ENCODE measurements at regions not wholly inside any gene's neighbourhood (a gene's known extent, or its start where the extent isn't known, plus 50 kb on each side); places are given as distances from the start of the nearest gene placed in this dataset.

GRCh38 chr11:41519696-41520095, 60.2 kb upstream of the LRRC4C start:
- DNase-seq (ENCODE audit: low read depth): no peak
- no peak for TF ChIP-seq CTCF (IDR thresholded peaks at IDR 0.05; ENCODE audit: control insufficient read depth, extremely low read depth, insufficient read depth)
- H3K4me3 ChIP-seq (ENCODE audit: low read depth, low read length): no peak overlapping the region

- no peak for TF ChIP-seq CTCF (IDR thresholded peaks at IDR 0.05; ENCODE audit: control insufficient read depth, extremely low read depth, insufficient read depth)
- H3K4me3 ChIP-seq (ENCODE audit: low read depth, low read length): no peak overlapping the region
- DNase-seq (ENCODE audit: low read depth): no peak
Observed at GRCh38 chr11:41522391-41522790, 62.9 kb upstream of the LRRC4C start.

GRCh38 chr11:41522899-41523672, 63.6 kb upstream of the LRRC4C start:
- H3K4me3 ChIP-seq (ENCODE audit: low read depth, low read length): no peak overlapping the region
- DNase-seq (ENCODE audit: low read depth): no peak
- no peak for TF ChIP-seq CTCF (IDR thresholded peaks at IDR 0.05; ENCODE audit: control insufficient read depth, extremely low read depth, insufficient read depth)

GRCh38 chr11:41527530-41527929, 68.1 kb upstream of the LRRC4C start:
- H3K4me3 ChIP-seq (ENCODE audit: low read depth, low read length): no peak overlapping the region
- TF ChIP-seq CTCF (IDR thresholded peaks at IDR 0.05; ENCODE audit: control insufficient read depth, extremely low read depth, insufficient read depth): no peak
- DNase-seq (ENCODE audit: low read depth): no peak

- H3K4me3 ChIP-seq (ENCODE audit: low read depth, low read length): no peak overlapping the region
- DNase-seq (ENCODE audit: low read depth): no peak
- no peak for TF ChIP-seq CTCF (IDR thresholded peaks at IDR 0.05; ENCODE audit: control insufficient read depth, extremely low read depth, insufficient read depth)
Observed at GRCh38 chr11:41532413-41532812, 73.0 kb upstream of the LRRC4C start.

- peak; percentile 72 for DNase-seq (ENCODE audit: low read depth)
- no peak for TF ChIP-seq CTCF (IDR thresholded peaks at IDR 0.05; ENCODE audit: control insufficient read depth, extremely low read depth, insufficient read depth)
Observed at GRCh38 chr11:41533761-41534160, 74.3 kb upstream of the LRRC4C start.

GRCh38 chr11:41534391-41534790, 74.9 kb upstream of the LRRC4C start:
- TF ChIP-seq CTCF (IDR thresholded peaks at IDR 0.05; ENCODE audit: control insufficient read depth, extremely low read depth, insufficient read depth): no peak
- no peak overlapping the region for H3K4me3 ChIP-seq (ENCODE audit: low read depth, low read length)
- DNase-seq (ENCODE audit: low read depth): no peak

More at GRCh38 chr11:41533761-41534160, 74.3 kb upstream of the LRRC4C start:
- H3K4me3 ChIP-seq (ENCODE audit: low read depth, low read length): no peak overlapping the region
